WERI-Rb-1 (cell line): ENCODE measurements at regions not wholly inside any gene's neighbourhood (a gene's known extent, or its start where the extent isn't known, plus 50 kb on each side); places are given as distances from the start of the nearest gene placed in this dataset.

ENCODE experiments used
- DNase-seq: peaks from one replicate; pipeline ENCODE4 v3.0.0-alpha.2; 2020
- H3K27ac ChIP-seq: fragments of 250-450 bp; sonication (Bioruptor Pico); 2 replicates; pipeline ENCODE4 v1.5.1; 2020; ENCODE audit warnings: mild to moderate bottlenecking, moderate library complexity
- H3K27me3 ChIP-seq: fragments of 250-450 bp; sonication (Bioruptor Pico); 2 replicates; pipeline ENCODE4 v1.5.1; 2021; ENCODE audit warnings: mild to moderate bottlenecking, low read depth, moderate library complexity; ENCODE audit not compliant: insufficient read depth, severe bottlenecking
- H3K36me3 ChIP-seq: fragments of 250-450 bp; sonication (Bioruptor Pico); 2 replicates; pipeline ENCODE4 v1.5.1; 2020; ENCODE audit warnings: mild to moderate bottlenecking, moderate library complexity
- H3K4me3 ChIP-seq: 2 replicates; pipeline ENCODE4 v1.5.1; 2011; ENCODE audit warnings: low read depth, mild to moderate bottlenecking, control low read depth, low read length
- H3K9me3 ChIP-seq: fragments of 250-450 bp; sonication (Bioruptor Pico); 2 replicates; pipeline ENCODE4 v1.5.1; 2021; ENCODE audit warnings: mild to moderate bottlenecking, moderate library complexity; ENCODE audit not compliant: severe bottlenecking
- TF ChIP-seq, protein P1 (sequence below): IDR thresholded peaks from 2 replicates; pipeline ENCODE4 v1.5.1; 2011; ENCODE audit warnings: low read depth, mild to moderate bottlenecking, control low read depth, inconsistent platforms, low read length

DNA sequence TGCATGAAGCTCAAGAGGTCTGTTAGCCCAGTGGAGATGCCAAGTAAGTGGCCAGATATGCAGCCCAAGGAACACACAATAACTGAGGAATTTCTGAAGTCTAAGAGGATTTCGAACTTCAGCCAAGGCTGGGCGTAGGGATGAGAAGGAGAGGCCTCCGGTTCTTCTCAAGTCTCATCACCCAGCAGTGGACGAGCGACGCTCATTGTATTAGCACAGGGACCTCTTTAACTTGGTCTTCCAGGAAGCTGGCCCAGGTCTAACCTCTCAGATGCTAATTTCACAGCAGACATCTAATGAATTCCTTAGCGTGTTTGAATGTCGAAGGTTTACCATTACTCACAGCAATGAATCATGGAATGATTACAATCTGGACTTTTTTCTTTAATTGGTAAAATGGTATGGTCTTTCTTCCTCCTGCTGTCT lies 85.0 kb downstream of the HES1 start:
- no peak overlapping the region for H3K4me3 ChIP-seq
- H3K9me3 ChIP-seq = no peaks in the 10 kb centered on the region
- H3K36me3 ChIP-seq = no peaks in the 10 kb centered on the region
- no peak for DNase-seq
- H3K27me3 ChIP-seq = no peaks in the 10 kb centered on the region
- TF ChIP-seq, protein P1, sequence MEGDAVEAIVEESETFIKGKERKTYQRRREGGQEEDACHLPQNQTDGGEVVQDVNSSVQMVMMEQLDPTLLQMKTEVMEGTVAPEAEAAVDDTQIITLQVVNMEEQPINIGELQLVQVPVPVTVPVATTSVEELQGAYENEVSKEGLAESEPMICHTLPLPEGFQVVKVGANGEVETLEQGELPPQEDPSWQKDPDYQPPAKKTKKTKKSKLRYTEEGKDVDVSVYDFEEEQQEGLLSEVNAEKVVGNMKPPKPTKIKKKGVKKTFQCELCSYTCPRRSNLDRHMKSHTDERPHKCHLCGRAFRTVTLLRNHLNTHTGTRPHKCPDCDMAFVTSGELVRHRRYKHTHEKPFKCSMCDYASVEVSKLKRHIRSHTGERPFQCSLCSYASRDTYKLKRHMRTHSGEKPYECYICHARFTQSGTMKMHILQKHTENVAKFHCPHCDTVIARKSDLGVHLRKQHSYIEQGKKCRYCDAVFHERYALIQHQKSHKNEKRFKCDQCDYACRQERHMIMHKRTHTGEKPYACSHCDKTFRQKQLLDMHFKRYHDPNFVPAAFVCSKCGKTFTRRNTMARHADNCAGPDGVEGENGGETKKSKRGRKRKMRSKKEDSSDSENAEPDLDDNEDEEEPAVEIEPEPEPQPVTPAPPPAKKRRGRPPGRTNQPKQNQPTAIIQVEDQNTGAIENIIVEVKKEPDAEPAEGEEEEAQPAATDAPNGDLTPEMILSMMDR = no peak
- H3K27ac ChIP-seq = no peak overlapping the region

DNA sequence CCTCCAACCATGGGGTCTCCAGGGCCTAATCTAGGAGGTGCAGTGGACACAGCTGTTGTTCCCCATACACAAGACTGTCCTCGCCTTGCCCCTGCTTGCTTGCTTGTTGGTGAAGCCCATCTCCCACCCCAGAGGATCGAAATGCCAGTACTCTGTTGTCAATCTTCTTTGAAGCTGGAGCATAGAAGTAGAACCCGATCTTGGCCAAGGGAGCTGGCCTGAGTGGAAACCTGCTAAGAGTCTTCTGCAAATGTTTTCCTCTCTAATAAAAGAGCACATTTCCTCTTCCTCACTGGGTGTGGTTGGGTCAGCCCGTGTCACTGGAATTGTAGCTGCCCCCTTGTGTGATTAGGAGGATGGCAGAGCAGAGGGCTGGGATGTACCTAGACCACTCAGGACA lies 85.4 kb downstream of the HES1 start:
- DNase-seq = no peak
- TF ChIP-seq, protein P1 = no peak
- no peaks in the 10 kb centered on the region for H3K36me3 ChIP-seq
- H3K27ac ChIP-seq = no peak overlapping the region
- H3K9me3 ChIP-seq = no peaks in the 10 kb centered on the region
- no peak overlapping the region for H3K4me3 ChIP-seq
- no peaks in the 10 kb centered on the region for H3K27me3 ChIP-seq

DNA sequence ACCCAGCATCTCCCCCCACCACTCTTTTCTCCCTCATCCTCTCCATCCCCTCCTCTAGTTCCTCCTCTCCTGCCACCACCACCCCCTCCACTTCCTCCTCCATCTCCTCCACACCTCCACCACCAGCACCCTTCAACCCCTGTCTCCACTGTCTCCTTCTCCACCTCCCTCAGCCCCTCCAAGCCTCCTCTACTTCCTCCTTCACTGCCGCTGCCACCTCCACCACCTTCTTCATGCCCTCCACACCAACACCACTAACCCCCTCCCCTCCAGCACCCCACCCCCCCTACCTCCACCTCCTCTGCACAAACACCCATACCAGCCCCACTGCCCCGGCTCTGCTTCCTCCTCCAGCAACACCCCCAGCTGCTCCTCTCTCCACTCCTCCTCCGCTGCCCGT lies 88.0 kb downstream of the HES1 start:
- Histone ChIP-seq H3K27me3 (no peaks in the 10 kb centered on the region), H3K9me3 (no peaks in the 10 kb centered on the region), H3K27ac (no peak overlapping the region), H3K4me3 (no peak overlapping the region), H3K36me3 (no peaks in the 10 kb centered on the region)
- no peak for DNase-seq
- TF ChIP-seq, protein P1 = no peak

DNA sequence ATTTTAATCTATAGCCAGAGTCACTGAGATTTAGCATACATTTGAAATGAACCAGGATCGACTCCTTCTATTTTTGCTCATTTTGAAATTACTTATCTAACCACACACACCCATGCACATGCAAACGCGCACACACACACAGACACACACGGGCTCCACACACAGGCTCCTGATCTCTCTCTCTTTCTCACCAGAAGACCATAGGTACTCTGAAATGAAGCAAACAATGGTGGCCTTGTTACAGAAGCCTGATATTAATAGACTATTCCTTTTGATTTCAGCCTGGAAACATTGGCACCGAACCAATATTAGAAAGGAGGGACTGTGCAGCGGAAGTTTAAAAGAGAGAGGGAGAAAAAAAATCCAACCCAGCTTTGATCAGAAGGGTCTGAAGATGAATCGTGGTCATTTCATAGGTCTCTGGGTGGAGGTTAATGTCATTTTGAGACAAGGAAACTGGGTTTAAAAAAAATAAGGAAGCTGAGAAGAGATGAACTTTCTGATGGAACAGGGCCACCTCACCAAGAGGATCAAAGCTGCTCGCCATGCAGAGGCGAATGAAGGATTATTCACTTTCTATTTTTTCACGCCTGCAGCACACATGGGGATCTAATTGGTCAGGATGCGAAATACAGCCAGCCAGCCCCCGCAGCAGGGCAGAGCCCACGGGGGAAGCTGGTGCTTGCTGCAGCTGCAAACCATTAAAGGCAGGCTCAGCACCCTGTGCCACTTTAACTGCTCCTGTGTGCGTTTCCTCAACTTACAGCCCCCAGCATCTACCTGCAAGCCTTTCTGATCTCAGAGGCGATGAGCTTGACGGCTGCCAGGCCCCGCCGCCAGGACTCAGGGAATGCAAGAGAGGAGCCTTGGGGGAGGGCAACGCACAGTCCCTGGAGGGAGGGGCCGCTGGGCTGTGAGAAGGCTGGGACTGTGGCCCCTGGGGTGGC lies 88.8 kb downstream of the HES1 start:
- no peak overlapping the region for H3K4me3 ChIP-seq

DNA sequence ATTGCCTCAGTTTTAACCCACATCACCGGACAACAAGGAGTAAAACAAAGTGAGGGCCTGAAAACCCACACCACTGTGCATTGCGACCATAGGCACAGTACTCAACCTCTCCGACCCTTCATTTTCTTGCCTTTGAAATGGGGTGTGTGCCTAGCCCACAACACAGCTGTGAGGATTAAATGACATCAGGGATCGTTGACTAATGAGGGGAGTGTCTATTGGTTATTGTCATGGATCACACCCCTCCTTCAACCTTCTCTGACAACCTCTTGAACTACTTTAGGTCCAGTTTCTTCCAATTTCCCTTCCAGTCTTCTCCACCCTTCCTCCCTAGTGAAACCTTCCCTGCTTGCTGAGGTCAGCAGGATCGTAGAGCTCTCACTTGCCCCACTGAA lies 89.5 kb downstream of the HES1 start:
- H3K27ac ChIP-seq = no peak overlapping the region
- H3K4me3 ChIP-seq = no peak overlapping the region

More for the DNA sequence above, 88.8 kb downstream of the HES1 start:
- TF ChIP-seq, protein P1 = no peak
- no peak for DNase-seq
- H3K27ac ChIP-seq = no peak overlapping the region
- H3K36me3 ChIP-seq = no peaks in the 10 kb centered on the region
- H3K9me3 ChIP-seq = no peaks in the 10 kb centered on the region
- no peaks in the 10 kb centered on the region for H3K27me3 ChIP-seq

More for the DNA sequence above, 89.5 kb downstream of the HES1 start:
- Histone ChIP-seq H3K36me3 (no peaks in the 10 kb centered on the region), H3K9me3 (no peaks in the 10 kb centered on the region), H3K27me3 (no peaks in the 10 kb centered on the region)
- TF ChIP-seq, protein P1 = no peak
- no peak for DNase-seq
